GM18502 (cell line): ENCODE measurements at regions not wholly inside any gene's neighbourhood (a gene's known extent, or its start where the extent isn't known, plus 50 kb on each side); places are given as distances from the start of the nearest gene placed in this dataset.

Source experiments
- ATAC-seq: cut with Tn5 transposase; IDR thresholded peaks from one replicate; pipeline ENCODE4 v1.9.1; 2021; ENCODE audit warnings: mild to moderate bottlenecking; ENCODE audit not compliant: unreplicated experiment, poor library complexity

DNA sequence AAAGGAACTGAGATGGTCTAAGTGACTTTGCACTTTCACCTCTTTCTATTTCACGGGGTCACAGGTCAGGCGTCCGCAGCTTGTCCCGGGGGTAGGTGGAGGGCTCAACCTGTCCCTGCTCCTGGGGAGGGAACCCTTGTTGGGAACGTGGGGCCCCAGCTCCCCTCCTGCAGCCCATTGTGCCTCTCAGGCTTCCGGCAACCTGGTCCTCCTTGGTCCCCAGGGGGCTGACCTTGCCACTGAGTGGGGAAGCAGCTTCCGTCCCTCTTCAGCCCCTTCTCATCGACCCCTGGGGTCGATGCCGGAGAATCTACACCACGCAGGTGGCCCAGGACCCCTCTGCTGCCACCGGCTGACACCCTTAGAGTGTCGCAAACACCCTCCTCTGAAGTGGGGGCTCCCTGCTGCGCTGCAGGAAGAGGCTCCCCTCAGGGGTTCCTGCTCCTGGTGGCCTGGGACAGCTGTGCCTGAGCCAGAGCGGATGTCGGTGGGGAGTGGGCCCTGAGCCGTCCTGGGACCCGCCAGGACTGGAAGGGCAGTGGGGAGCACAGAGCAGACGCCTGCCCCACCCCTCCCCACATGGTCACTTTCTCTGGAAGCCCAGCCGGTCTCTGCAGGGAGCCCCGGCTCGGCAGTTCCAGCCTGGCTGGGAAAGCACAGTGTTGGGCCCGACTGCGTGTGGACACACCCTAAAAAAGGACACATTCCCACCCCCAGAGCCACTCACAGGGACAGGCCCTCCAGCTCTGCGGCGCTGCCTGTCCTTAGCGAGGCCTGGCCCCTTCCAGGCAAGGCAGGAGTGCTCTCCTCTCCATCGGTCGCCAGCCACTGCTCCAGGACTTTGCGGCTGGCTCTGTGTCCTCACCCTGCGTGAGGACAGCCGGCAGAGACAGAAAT, 357.5 kb upstream of the SHH start:
- no peak for ATAC-seq

DNA sequence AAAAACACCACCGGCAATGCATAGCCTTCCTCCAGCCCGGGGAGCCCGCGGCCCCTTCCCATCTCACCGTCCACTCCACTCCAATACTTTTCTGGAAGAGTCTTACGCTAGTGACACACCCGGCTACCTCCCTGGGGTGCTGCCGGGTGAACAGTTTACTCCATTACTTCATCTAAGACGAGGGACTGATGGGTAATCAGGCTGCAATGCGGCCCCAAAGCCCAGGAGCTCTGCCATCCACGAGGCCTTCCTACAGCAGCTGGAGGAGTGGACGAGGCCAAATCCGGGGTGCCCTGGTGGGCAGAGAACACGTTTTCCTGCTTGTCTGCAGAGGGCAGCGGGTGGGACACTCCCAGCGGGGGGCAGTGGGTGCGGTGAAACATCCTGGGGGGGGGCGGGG, 356.2 kb upstream of the SHH start:
- ATAC-seq = no peak

DNA sequence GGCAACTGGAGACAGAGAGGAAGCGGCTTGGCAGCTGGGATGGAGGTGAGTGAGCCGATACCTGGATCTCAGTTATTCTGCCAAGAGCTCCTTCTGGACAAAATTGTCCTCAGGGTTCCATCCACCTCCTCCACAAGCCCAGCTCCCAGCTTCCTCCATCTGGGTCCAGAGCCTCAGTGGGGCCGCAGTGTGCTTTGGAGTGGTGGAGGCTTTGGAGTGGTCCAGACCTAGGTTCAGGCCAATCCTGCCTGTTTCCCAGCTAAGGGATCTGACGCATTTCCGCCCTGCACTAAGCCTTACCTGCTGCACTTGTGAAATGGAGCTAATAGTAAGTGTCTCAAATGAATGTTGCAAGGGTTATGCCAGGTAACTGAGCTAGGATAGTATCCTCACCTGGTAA, 355.7 kb upstream of the SHH start:
- no peak for ATAC-seq

DNA sequence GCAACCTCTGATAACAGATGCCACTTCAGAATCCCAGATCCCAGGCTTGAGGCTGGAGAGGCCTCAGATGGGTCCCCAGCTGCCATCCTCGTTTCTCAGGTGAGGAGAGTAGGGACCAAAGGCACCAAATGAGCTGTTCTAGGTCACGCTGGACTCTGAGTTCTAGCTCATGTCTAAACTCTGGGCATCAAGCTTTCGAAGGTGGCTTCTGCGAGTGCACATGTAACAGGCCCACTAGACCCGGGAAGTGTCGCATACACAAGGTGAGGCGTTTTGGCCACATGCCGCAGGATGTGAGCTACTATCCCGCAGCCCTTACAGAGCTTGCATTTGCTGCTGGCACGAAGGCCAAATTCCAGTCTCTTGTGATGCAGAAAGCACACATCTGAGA, 355.1 kb upstream of the SHH start:
- no peak for ATAC-seq

DNA sequence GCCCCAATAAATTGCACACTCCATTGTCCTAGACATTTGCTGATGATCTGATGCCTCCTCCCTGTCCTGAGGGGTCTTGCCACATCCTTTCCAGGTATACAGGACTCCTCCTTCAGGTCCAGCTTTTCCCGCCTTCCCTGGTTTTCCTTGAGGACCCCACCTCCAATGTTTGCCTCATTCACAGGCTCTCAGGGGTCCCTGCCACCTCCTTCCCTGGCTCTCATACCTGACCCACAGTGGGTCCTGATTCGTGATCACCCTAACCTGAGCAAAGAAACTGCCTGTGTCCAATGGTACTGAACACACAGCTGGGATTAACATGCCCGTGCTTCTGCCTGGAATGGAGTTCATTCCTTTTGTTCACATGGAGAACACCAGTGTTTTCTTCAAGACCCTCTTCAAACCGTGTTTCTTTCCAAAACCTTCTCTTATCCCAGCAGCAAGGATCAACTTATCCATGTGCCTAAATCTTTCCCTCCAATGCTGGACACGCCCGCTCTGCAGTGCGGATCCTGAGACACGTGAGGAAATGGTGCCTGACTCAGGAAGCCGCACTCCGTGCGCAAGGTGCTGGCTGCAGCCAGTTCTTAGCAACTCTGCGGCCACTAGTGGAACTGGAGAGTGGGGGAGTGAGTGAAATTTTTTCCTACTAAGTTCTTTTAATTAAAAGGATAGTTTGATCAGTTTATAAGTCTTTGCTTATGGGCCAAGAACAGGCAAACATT, 354.6 kb upstream of the SHH start:
- ATAC-seq = no peak

DNA sequence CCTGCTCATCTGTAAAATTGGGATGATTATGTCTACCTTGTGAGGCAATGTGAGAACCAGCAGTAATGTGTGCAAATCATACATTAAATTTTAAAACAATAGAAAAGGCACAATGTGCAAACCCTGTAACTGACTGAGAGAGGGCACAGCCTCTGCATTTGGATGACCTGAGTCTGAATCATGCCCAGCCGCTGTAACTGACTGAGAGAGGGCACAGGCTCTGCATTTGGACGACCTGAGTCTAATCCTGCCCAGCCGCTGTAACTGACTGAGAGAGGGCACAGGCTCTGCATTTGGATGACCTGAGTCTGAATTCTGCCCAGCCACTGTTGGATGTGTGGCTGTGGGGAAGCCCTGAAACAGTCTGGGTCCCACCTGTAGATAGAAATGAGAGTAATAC, 351.5 kb upstream of the SHH start:
- ATAC-seq = no peak

DNA sequence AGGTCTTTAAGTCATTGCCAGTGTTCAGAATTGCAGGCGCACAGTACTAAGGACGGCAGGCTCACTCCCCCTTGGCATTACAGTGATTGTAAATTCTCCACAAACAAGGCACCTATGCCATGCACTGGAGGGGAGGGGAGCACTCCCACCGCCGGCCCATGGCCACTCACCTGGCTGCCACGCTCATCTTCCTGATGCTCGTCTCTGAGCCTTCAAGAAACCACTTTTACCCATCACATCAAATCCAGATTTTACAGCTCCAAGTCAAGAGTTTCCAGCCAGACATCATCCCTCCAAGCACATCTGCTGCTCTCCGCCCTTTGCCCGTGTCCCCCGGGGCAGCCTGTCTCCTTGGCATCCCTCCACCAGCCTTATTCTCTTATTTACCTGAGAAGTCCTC, 350.2 kb upstream of the SHH start:
- ATAC-seq = no peak

DNA sequence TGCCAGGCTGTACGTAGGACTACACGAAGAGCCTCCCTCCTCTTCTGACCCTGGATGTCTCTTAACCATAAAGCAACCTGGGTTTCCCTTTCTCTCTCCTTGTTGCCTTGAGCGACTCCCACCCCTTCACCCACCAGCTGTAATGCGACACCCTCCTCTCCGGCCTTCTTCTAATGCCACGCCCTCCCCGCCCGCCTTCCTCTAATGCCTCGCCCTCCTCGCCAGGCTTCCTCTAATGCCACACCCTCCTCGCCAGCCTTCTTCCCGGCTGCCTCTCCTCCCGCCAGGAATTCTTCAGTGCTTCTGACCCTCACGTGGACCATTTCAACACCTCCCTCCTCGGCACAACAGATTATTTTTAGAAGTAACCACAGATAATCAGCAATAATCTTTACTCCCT, 348.5 kb upstream of the SHH start:
- ATAC-seq = no peak

DNA sequence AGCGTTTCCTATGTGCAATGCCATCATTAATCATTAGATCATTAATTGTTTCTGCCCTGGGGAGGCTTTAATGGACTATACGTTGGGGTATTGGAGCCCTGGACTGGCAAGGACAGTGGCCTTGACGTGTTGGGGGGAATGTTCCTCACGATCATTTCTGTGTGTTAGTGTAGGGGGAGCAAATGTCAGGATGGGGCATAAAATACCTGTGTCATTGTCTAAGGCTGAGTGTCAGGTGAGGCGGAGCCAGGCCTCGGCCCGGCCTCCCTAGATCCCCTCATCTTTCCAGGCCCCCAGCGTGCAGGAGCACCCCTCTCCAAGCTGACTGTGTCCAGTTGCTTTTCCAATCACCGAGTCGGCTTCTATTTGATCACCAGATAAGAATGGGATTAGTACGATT, 346.4 kb upstream of the SHH start:
- ATAC-seq = no peak

DNA sequence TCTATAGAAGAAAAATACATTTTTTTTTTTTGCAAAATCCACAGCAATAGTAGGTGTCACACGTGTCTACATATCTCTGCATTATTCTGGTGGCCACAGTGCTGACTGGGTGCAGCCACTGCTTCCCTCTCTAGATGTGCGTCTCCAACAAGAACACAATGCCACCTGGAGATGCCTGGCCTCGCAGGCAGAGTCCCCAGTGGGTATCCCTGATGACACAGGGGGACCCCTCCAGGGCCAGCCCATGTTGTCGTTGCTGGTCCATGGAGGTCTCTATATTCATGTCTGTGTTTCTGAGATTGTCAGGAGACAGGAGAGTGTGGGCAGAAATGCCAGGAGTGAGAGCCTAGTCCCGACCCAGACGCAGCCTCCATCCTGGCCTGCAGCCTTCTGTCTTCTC, 345.9 kb upstream of the SHH start:
- no peak for ATAC-seq

DNA sequence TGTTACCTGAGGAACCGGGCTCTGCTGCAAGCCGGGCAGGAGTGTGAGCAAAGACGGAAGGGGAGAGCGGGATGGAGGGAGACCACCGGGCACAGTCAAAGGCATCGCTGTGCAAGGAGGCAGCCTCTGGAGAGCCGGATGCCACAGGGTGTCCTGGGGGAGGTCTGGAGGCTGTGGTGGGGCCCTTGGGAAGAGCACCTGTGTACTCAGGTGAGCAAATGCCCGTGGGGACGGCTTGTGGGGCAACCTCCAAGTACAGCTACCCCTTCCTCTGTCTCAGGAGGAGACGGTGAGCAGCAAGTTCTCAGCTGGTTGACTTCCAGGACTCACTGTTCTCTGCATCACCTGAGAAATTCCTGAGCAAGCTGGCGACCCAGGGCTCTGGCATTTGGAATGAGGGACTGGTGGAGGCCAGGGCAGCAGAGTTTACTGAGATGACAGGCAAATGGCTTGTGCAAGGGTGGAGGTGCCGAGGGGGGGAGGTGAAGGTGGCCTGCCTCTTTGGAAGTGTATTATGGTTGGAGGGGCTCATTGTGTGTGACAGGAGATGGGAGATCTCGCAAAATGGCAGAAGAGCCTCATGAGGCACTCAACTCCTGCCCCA, 345.2 kb upstream of the SHH start:
- ATAC-seq = no peak

DNA sequence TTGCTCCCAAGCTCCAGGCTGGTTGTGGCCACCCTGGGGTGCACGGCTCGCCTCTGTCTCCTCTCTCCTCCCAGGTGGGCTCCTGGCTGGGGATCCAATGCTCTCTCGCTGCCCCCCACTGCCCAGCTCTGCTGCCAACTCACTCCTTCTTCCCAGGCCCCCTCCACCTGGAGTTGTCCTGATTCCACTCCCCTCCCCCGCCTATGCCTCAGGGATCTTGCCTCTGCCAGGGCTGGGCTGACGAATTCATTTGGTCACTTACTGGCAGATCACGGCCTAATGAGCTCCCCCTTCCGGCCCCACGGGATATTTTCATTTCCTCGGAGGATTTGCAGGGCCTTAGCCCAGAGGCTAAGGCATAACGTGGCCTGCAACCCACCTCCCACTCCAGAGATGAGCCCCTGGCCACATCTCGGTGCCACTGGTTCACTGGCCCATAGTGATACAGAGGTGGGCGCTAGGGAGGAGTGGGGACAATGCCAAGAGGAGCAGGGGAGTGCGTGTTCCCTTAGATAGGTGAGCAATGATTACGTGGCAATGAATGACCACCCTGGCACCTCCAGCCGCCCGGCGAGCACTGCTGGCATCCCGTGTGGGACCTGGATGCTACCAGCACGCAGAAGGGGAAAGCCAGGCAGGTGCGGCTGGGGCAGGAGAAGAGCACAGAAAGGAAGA, 344.6 kb upstream of the SHH start:
- ATAC-seq = no peak

DNA sequence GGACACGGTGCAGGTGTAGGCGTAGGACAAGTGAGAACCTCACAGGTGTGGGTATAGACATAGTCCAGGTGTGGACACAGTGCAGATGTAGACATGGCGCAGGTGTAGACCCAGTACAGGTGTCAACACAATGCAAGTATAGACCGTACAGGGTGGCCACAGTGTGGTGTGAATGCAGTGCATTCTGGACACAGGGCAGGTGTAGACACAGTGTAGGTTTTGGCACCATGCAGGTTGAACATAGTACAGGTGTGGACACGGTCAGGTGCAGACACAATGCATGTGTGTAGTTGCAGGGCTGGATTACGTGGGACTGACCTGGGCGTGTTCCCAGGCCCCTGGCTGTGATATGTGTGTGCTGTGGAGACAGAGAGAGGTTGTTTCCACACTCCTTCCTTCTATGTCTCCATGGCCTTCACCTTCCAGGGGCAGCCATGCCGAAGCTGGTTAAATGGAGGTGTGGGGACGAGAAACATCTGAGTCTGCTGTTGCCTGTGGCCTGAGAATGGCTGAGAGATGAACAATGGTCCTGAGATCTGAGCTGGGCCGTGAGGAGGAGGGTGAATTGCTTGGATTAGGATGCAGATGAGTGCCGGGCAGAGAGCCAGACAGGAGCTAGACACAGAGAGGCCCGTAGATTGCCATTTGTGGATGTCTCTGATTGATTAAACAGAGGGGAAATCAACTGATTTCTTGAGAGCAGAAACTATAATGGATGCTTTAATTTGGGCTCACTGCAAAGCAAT, 343.9 kb upstream of the SHH start:
- no peak for ATAC-seq

DNA sequence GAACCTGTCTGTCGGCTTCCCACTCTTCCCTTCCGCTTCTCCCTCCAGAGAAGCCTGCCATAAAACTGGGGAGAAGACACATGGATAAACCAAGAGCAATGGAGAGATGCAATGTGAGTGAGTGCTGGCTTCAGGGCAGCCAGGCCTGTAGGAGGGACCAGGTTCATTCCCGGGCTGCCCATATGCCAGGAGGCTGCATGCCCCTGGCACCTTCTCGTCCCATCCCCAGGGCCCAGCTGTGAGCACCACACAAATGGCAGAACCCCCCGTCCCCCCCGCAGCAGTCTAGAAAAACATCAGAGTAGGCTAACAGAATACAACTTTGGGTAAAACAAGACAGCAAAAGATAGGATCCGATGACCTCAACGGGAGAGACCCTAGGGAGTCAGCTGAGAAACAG, 341.3 kb upstream of the SHH start:
- no peak for ATAC-seq

DNA sequence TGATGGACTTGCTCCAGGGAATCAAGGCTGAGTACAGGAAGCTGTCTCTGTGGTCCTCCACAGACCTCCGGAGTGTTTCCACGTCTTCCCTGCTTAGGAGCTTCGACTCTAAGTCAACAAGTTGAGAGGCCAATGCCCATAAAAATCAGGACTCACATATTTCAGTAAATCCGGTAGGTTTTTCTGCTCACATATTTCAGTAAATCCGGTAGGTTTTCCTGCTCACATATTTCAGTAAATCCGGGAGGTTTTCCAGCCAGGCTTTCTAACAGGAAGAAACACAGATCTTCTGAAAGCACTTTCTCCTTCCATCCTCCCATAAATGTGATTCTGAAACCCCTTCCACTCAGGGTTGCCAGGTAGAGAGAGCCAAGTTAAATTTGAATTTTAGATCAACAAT, 340.1 kb upstream of the SHH start:
- no peak for ATAC-seq

DNA sequence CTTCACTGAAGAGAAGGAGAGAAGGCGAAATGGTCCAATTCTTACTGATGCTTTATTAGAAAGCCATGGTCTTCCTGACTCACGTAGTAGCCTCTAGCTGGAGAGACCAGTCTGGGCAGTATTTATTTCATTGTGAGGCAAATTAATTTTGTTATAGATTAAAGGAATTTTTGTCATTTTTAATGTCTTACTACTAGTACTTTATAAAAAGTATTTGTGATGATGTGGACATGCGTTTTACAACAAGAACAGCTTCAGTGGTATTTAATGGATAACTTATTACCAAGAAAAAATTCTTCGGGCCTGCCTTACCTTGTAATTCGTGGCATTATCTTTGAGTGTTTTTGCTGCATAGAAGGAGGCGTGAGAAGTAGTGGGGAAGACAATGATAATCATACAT, 339.4 kb upstream of the SHH start:
- ATAC-seq = no peak

DNA sequence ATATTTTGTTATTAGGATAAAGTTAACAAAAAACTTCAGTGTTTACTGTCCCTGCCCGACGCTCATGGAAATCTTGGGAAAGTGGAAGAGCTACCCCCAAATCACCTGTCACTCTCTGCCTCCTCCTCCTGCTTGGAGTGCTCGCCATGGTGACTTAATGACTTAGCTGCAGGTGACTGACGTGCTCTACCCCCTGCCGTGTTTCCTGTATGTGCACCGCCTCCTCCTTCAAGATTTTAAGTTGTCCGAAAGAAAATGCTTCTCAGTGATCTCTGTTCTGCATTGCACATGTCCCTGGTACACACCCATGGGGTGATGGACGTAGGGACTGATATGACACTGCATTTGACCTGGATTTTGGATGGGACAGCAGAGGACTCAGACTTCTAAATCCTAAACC, 338.8 kb upstream of the SHH start:
- ATAC-seq = no peak

DNA sequence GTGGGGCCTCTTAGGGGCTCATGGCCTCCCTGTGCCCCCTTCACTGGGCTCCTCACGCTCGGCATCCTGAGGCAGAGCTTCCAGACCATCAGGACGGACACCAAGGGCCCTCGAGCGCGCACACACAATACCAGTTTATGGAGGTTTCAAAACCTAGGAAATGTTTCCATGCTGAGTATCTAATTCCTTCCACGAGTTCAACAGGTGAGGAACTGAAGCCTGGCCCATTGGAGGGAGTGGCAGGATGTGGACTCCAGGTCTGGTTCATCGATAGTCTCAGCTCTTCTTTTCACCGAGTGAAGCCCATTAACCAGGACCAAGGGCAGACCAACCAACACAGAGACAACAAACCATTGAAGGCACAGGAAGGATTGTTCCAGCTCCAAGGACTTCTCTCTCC, 336.7 kb upstream of the SHH start:
- no peak for ATAC-seq

DNA sequence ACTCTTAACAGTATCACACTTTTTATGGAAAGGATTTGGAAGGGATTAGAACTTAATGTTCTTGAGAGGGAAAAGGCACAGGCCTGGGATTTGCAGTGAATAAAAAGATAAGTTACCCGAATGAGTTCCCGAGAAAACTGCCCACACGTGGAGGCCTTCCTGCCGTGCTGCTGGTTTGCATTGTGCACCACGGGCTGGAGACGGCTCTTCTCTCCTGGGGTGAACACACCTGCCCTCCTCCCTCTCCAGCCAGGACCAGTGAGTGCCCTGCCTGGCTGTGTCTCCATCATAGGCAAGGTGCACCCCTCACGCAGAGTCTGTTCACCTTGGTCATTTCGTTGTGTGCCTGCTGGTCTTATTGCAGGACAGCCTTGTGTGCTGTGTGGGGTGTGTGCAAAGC, 336.3 kb upstream of the SHH start:
- ATAC-seq = no peak

DNA sequence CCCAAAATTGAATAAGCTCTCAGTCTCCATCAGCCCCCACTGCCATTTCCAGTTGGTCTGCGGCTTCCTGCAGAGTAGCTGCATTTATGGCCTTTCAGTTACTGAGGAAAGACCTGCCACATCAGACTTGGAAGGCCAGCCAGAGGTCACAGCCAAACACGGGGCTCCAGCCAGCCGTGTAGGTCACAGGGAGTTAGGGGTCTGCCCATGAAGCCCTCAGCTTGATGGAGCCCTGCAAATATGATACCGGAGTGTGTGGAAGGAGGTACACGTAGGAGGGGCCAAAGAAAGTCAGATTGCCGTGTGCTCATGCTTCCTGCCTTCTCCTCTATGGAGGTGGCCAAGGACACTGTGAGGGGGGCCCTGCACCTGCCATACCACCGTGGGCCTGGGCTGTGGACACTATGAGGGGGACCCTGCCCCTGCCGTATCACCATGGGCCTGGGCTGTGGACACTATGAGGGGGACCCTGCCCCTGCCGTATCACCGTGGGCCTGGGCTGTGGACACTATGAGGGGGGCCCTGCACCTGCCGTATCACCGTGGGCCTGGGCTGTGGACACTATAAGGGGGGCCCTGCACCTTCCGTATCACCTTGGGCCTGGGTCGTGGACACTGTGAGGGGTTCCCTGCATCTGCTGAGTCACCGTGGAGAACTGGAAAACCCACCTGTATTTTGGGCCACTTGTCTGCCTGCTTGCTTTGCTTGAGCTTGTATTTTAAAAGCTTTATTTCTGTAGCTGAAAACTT, 335.7 kb upstream of the SHH start:
- no peak for ATAC-seq
